GM12878 (cell line): ENCODE measurements at regions not wholly inside any gene's neighbourhood (a gene's known extent, or its start where the extent isn't known, plus 50 kb on each side); places are given as distances from the start of the nearest gene placed in this dataset.

Source experiments
- ATAC-seq: fragments of 200-7000 bp; cut with Tn5 transposase; 3 replicates; pipeline ENCODE4 v1.9.1; 2020; ENCODE audit warnings: mild to moderate bottlenecking, moderate library complexity
- BruUV-seq: library from RNA; stranded (reverse); fragments of 400-500 nt; replicated peaks from 2 replicates; lab custom pipeline; 2021; lab: Mats Ljungman, UMichigan
- CTCF ChIA-PET: fragments of 300-600 bp; sonication (Branson Sonifier 250); formaldehyde crosslinking; extraction: SDS; loops from one replicate; lab custom pipeline; 2021; ENCODE audit warnings: inconsistent platforms; lab: Yijun Ruan, JAX
- POLR2A ChIA-PET: fragments of 350-600 bp; formaldehyde crosslinking; extraction: SDS; loops from one replicate; lab custom pipeline; 2021; ENCODE audit warnings: inconsistent platforms; lab: Charles Lee
- RAD21 ChIA-PET: fragments of 300-600 bp; sonication (Branson Sonifier 250); formaldehyde crosslinking; loops from one replicate; lab custom pipeline; 2023; ENCODE audit warnings: antibody characterized with exemption; ENCODE audit not compliant: unreplicated experiment; lab: Charles Lee
- SMC1A ChIA-PET: fragments of 300-600 bp; sonication (Branson Sonifier 250); formaldehyde crosslinking; loops from one replicate; lab custom pipeline; 2023; ENCODE audit not compliant: unreplicated experiment, uncharacterized antibody; lab: Charles Lee
- DNase-seq: peaks from one replicate; pipeline ENCODE4 v3.0.0-alpha.2; 2011; ENCODE audit warnings: low read depth, low spot score
- FAIRE-seq: peaks from 3 replicates; lab custom pipeline; 2011; peaks lifted over from hg19 to GRCh38; lab: Jason Lieb, UNC
- H2AFZ ChIP-seq: 2 replicates; pipeline ENCODE4 v1.6.0; 2011; ENCODE audit warnings: low read depth, low read length, control low read depth; ENCODE audit not compliant: control insufficient read depth
- H3K27ac ChIP-seq: 2 replicates; pipeline ENCODE4 v1.5.1; 2011; ENCODE audit warnings: control low read depth; ENCODE audit not compliant: control insufficient read depth, insufficient read depth
- H3K27me3 ChIP-seq, 2 experiments: replicated peaks in 1 of 2; 2 replicates each; pipeline versions ENCODE4 v1.6.0 to v1.6.1; 2011; ENCODE audit warnings: low read length in 1 of 2; ENCODE audit not compliant: control insufficient read depth in 2 of 2, insufficient read depth in 2 of 2
- H3K36me3 ChIP-seq, 2 experiments: 2 replicates each; pipeline ENCODE4 v1.5.1; 2011; ENCODE audit warnings: low read length in 1 of 2; ENCODE audit not compliant: control insufficient read depth in 2 of 2, insufficient read depth in 2 of 2
- H3K4me1 ChIP-seq: 2 replicates; pipeline ENCODE4 v1.6.1; 2011; ENCODE audit warnings: mild to moderate bottlenecking, low read length, moderate library complexity, mixed read lengths; ENCODE audit not compliant: control insufficient read depth, insufficient read depth
- H3K4me2 ChIP-seq: 2 replicates; pipeline ENCODE4 v1.6.0; 2011; ENCODE audit warnings: control low read depth; ENCODE audit not compliant: control insufficient read depth, insufficient read depth
- H3K4me3 ChIP-seq: fragments of 200-600 bp; sonication (generic); 2 replicates; pipeline ENCODE4 v1.5.1; 2016
- H3K79me2 ChIP-seq: 2 replicates; pipeline ENCODE4 v1.6.0; 2011; ENCODE audit warnings: low read length; ENCODE audit not compliant: control insufficient read depth, insufficient read depth
- H3K9ac ChIP-seq: 2 replicates; pipeline ENCODE4 v1.8.0; 2011; ENCODE audit warnings: low read length, control low read depth, mixed read lengths; ENCODE audit not compliant: control insufficient read depth, insufficient read depth
- H3K9me3 ChIP-seq: replicated peaks from 3 replicates; pipeline ENCODE4 v1.5.1; 2011; ENCODE audit warnings: mild to moderate bottlenecking, low read length; ENCODE audit not compliant: control insufficient read depth, insufficient read depth
- H4K20me1 ChIP-seq: 2 replicates; pipeline ENCODE4 v1.6.0; 2011; ENCODE audit not compliant: control insufficient read depth, insufficient read depth
- BHLHE40 ChIP-seq, 2 experiments: fragments of 450-650 bp in 1 of 2; IDR thresholded peaks; 2 replicates each; pipeline ENCODE4 v1.6.1; 2011 to 2017; ENCODE audit warnings: low read depth in 2 of 2, borderline replicate concordance in 1 of 2, improper control_type of control experiment in 1 of 2, low read length in 1 of 2, mild to moderate bottlenecking in 1 of 2
- CBFB ChIP-seq: IDR thresholded peaks from 2 replicates; pipeline ENCODE4 v1.6.1; 2016; ENCODE audit warnings: antibody characterized with exemption, low read depth
- CBX5 ChIP-seq: sonication (generic); IDR thresholded peaks from 2 replicates; pipeline ENCODE4 v1.6.1; 2016; ENCODE audit warnings: low read depth, moderate library complexity, mild to moderate bottlenecking, inconsistent platforms
- CREB1 ChIP-seq: IDR thresholded peaks from 2 replicates; pipeline ENCODE4 v1.6.1; 2012; ENCODE audit warnings: low read depth, mild to moderate bottlenecking, inconsistent platforms
- EZH2 ChIP-seq: IDR thresholded peaks from 2 replicates; pipeline ENCODE4 v1.6.1; 2012; ENCODE audit warnings: low read depth, mild to moderate bottlenecking, control low read depth, inconsistent platforms, low read length, borderline replicate concordance; ENCODE audit not compliant: control insufficient read depth
- FOS ChIP-seq: IDR thresholded peaks from 3 replicates; pipeline ENCODE4 v1.6.1; 2011; ENCODE audit warnings: borderline replicate concordance; ENCODE audit not compliant: insufficient read length; ENCODE audit errors: extremely low read depth
- MYC ChIP-seq: IDR thresholded peaks from 2 replicates; pipeline ENCODE4 v1.6.1; 2011; ENCODE audit warnings: mild to moderate bottlenecking, low read length, moderate library complexity, inconsistent platforms; ENCODE audit not compliant: insufficient read depth, insufficient replicate concordance, insufficient read length, severe bottlenecking
- POU2F2 ChIP-seq: IDR thresholded peaks from 3 replicates; pipeline ENCODE4 v1.6.1; 2011; ENCODE audit warnings: low read depth, mild to moderate bottlenecking, low read length, borderline replicate concordance
- SIX5 ChIP-seq: IDR thresholded peaks from 2 replicates; pipeline ENCODE4 v1.6.1; 2011; ENCODE audit warnings: mild to moderate bottlenecking, low read depth, low read length, moderate library complexity; ENCODE audit not compliant: severe bottlenecking
- ZBED1 ChIP-seq: IDR thresholded peaks from 2 replicates; pipeline ENCODE4 v1.6.1; 2016; ENCODE audit warnings: borderline replicate concordance
- WGBS: methylation state at CpG from one replicate; pipeline ENCODE4 v1.1.6; 2016; ENCODE audit warnings: low lambda C conversion rate; ENCODE audit not compliant: insufficient replicate concordance, insufficient coverage; ENCODE audit errors: missing lambda C conversion rate; 5-methylcytosine and 5-hydroxymethylcytosine counted together
- in situ Hi-C: fragments of 300-500 bp; cut with MboI; formaldehyde crosslinking; loops from 9 replicates; pipeline ENCODE4 v1.14.3; 2018; ENCODE audit warnings: mixed read lengths
- intact Hi-C: fragments of 100-400 bp; cut with micrococcal nuclease; formaldehyde crosslinking; loops from one replicate; pipeline ENCODE4 v1.14.2; 2022; ENCODE audit not compliant: unreplicated experiment
- TF ChIP-seq, protein P1 (sequence below): IDR thresholded peaks from 2 replicates; pipeline ENCODE4 v1.6.1; 2011; ENCODE audit warnings: low read depth, low read length, improper control_type of control experiment, borderline replicate concordance

DNA sequence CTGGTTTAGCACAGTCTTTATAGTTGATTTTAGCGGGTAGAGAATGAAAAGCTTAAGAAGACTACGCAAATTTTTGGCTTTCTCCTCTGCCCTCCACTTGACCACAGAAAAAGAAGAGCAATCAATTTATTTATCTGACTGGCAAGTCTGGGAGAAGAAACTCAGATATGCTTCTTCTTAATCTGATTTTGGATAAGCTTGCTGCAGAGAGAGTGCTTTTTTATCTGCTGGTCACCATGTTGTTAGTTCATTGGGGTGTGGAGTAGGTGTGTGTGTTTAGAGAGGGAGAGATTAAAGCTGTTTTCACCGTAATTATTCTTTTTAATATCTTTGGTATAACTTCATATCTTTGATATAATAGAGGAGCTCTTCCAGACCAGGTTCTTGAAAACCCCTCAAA is 471.4 kb upstream of the SLC10A2 start:
- no TSS peak for BruUV-seq
- H3K4me2 ChIP-seq: no peak overlapping the region
- ChIA-PET POLR2A (no interaction called here), SMC1A (interaction anchor here (0.8 to 1.5 kb wide), 2 partner anchors 14 to 18 kb away, joined by 3 to 7 read pairs; no protein-coding TSS in a partner anchor), RAD21 (interaction anchor here (0.9 kb wide), 1 partner anchor 8 kb away, joined by 3 read pairs; no protein-coding TSS in a partner anchor), CTCF (interaction anchor here (1.1 to 1.4 kb wide), 3 partner anchors 19 to 350 kb away, joined by 3 to 4 read pairs (median 3); no protein-coding TSS in a partner anchor)
- no peaks in the 10 kb centered on the region for H3K4me1 ChIP-seq
- no peak overlapping the region for H3K27ac ChIP-seq
- no peaks in the 10 kb centered on the region for H3K79me2 ChIP-seq
- no peak overlapping the region for H3K9ac ChIP-seq
- no peak for DNase-seq
- H3K27me3 ChIP-seq: no peaks in the 10 kb centered on the region
- no peak for ATAC-seq
- 7% methylated on average over 3 of the region's 3 CpGs for WGBS
- no peaks in the 10 kb centered on the region for H3K36me3 ChIP-seq
- H3K4me3 ChIP-seq: no peak overlapping the region
- H4K20me1 ChIP-seq: no peaks in the 10 kb centered on the region
- TF ChIP-seq SIX5: no peak
- FAIRE-seq: no peak
- intact Hi-C loops: no loop called here
- in situ Hi-C loops: no loop called here
- no peaks in the 10 kb centered on the region for H3K9me3 ChIP-seq
- H2AFZ ChIP-seq: no peak overlapping the region

GRCh38 chr13:103531278-103531677 is 465.1 kb upstream of the SLC10A2 start:
- TF ChIP-seq FOS (no peak), ZBED1 (no peak), CBX5 (no peak), CREB1 (no peak), EZH2 (no peak), MYC (no peak), POU2F2 (no peak), BHLHE40 (IDR thresholded peaks at IDR 0.05; ENCODE audit: borderline replicate concordance in 1 of 2, low read depth in 2 of 2, low read length in 1 of 2) (no peak), CBFB (no peak)
- TF ChIP-seq, protein P1, sequence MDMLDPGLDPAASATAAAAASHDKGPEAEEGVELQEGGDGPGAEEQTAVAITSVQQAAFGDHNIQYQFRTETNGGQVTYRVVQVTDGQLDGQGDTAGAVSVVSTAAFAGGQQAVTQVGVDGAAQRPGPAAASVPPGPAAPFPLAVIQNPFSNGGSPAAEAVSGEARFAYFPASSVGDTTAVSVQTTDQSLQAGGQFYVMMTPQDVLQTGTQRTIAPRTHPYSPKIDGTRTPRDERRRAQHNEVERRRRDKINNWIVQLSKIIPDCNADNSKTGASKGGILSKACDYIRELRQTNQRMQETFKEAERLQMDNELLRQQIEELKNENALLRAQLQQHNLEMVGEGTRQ: no peak
- intact Hi-C loops: no loop called here

More at GRCh38 chr13:103531278-103531677, 465.1 kb upstream of the SLC10A2 start:
- FAIRE-seq: no peak
- no peak for ATAC-seq
- SMC1A ChIA-PET: interaction anchor here (1.1 to 1.4 kb wide), 2 partner anchors 9 to 18 kb away, joined by 3 to 5 read pairs; no protein-coding TSS in a partner anchor
- Histone ChIP-seq H3K9ac (no peak overlapping the region), H3K27ac (no peak overlapping the region), H3K4me3 (no peak overlapping the region), H3K36me3 (no peaks in the 10 kb centered on the region), H3K4me1 (no peaks in the 10 kb centered on the region), H3K79me2 (no peaks in the 10 kb centered on the region), H3K27me3 (no peaks in the 10 kb centered on the region), H3K9me3 (no peaks in the 10 kb centered on the region), H4K20me1 (no peaks in the 10 kb centered on the region), H3K4me2 (no peak overlapping the region), H2AFZ (no peak overlapping the region)
- RAD21 ChIA-PET: no interaction called here
- no peak for DNase-seq
- WGBS: 0% methylated on average over 1 of the region's 1 CpG
- CTCF ChIA-PET: interaction anchor here (1.4 kb wide), 1 partner anchor 9 kb away, joined by 4 read pairs; no protein-coding TSS in a partner anchor
- POLR2A ChIA-PET: no interaction called here
- in situ Hi-C loops: no loop called here
- no TSS peak for BruUV-seq
